ENCODE measurements at regions not wholly inside any gene's neighbourhood (a gene's known extent, or its start where the extent isn't known, plus 50 kb on each side); places are given as distances from the start of the nearest gene placed in this dataset.
A peak's percentile ranks its signal among the peaks of the same experiment; 100 is the strongest.

DNA sequence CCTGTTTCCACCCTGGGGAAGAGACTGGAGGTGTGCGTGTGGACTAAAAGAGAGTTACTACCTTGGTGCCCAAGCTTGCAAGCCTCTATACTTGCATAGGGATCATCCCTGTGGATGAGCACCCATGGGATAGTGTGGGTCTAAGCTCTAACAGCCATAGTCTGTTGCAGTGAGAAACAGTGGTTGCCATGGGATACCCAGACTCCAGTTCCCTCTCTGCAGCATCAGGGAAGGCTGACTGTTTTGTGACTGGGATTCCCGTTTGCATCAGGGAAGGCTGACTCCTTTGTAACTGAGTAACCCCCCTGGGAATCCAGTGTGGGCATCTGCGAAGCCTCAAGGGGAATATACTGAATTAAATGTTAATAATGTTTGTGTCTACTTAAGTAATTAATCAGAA is 196.1 kb downstream of the ZNF621 start:
- no peaks in the 10 kb centered on the region for H3K4me1 ChIP-seq (ENCODE audit: insufficient read depth, low read length)
- H2AFZ ChIP-seq (ENCODE audit: low read depth, low read length) = no peak overlapping the region
- Mint-ChIP-seq H3K27me3 (ENCODE audit: low read depth, unreplicated experiment) (peaks cover 20% of the 10 kb centered on the region), H3K36me3 (ENCODE audit: low read depth, unreplicated experiment) (peaks cover 2% of the 10 kb centered on the region), H3K4me3 (ENCODE audit: unreplicated experiment) (no peak overlapping the region), H3K4me1 (ENCODE audit: low read depth, unreplicated experiment) (peaks cover 9% of the 10 kb centered on the region), H3K9me3 (ENCODE audit: unreplicated experiment) (peaks cover 1% of the 10 kb centered on the region), H3K27ac (ENCODE audit: unreplicated experiment) (peak overlapping the region; percentile 2)
- no peaks in the 10 kb centered on the region for H4K20me1 ChIP-seq (ENCODE audit: insufficient read depth, low read length)
- H3K9me3 ChIP-seq (ENCODE audit: insufficient read depth, low read depth, low read length) = no peaks in the 10 kb centered on the region
- H3K27ac ChIP-seq (ENCODE audit: low read depth, low read length) = no peak overlapping the region
- H3K36me3 ChIP-seq (ENCODE audit: insufficient read depth, low read length) = no peaks in the 10 kb centered on the region
- H3K9ac ChIP-seq (ENCODE audit: low read length) = no peak overlapping the region
- H3K79me2 ChIP-seq (ENCODE audit: insufficient read depth, low read length) = no peaks in the 10 kb centered on the region
- H3K4me3 ChIP-seq (ENCODE audit: insufficient read depth, low read depth, low read length) = no peak overlapping the region
- no peak overlapping the region for H3K4me2 ChIP-seq (ENCODE audit: low read length)
- H3K27me3 ChIP-seq (ENCODE audit: insufficient read depth, low read length) = no peaks in the 10 kb centered on the region
- DNase-seq (ENCODE audit: low read depth) = no peak
- TF ChIP-seq, protein P1, sequence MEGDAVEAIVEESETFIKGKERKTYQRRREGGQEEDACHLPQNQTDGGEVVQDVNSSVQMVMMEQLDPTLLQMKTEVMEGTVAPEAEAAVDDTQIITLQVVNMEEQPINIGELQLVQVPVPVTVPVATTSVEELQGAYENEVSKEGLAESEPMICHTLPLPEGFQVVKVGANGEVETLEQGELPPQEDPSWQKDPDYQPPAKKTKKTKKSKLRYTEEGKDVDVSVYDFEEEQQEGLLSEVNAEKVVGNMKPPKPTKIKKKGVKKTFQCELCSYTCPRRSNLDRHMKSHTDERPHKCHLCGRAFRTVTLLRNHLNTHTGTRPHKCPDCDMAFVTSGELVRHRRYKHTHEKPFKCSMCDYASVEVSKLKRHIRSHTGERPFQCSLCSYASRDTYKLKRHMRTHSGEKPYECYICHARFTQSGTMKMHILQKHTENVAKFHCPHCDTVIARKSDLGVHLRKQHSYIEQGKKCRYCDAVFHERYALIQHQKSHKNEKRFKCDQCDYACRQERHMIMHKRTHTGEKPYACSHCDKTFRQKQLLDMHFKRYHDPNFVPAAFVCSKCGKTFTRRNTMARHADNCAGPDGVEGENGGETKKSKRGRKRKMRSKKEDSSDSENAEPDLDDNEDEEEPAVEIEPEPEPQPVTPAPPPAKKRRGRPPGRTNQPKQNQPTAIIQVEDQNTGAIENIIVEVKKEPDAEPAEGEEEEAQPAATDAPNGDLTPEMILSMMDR (IDR thresholded peaks at IDR 0.05; ENCODE audit: insufficient read depth, low read depth, low read length) = no peak
- no peak for FAIRE-seq

DNA sequence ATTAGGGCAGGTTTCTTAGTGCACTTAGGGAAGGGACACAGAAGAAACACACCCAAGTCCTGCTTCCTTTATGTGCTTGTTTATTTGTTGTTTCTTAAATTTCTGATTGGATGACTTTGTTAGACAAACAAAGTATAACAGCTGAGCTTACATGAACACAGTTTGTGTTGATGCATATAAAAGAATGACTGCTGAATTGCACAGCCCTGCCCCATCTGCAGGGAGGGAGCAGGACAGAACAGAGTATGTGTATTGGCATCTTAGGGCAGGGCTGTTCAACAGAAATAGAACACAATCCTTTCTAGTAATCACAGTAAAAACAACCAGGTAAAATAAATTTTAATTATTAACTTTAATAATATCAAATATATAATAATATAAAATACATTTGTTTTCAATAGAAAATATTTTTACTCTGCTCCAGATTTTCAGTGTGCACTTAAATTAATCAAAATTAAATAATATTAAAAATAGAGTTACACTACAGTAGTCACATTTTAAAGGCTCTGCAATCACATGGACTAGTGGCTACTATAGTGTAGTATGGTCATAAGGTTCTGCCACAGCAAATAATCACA is 198.4 kb downstream of the ZNF621 start:
- no peak overlapping the region for H3K4me2 ChIP-seq (ENCODE audit: low read length)
- Mint-ChIP-seq H3K4me3 (ENCODE audit: unreplicated experiment) (no peak overlapping the region), H3K9me3 (ENCODE audit: unreplicated experiment) (peaks cover 1% of the 10 kb centered on the region), H3K27ac (ENCODE audit: unreplicated experiment) (no peak overlapping the region), H3K4me1 (ENCODE audit: low read depth, unreplicated experiment) (peaks cover under 1% of the 10 kb centered on the region), H3K36me3 (ENCODE audit: low read depth, unreplicated experiment) (peaks cover 2% of the 10 kb centered on the region), H3K27me3 (ENCODE audit: low read depth, unreplicated experiment) (peaks cover 20% of the 10 kb centered on the region)
- H3K27ac ChIP-seq (ENCODE audit: low read depth, low read length) = no peak overlapping the region
- no peak overlapping the region for H3K4me3 ChIP-seq (ENCODE audit: insufficient read depth, low read depth, low read length)
- H4K20me1 ChIP-seq (ENCODE audit: insufficient read depth, low read length) = no peaks in the 10 kb centered on the region
- DNase-seq (ENCODE audit: low read depth) (no peak), FAIRE-seq (no peak)
- H2AFZ ChIP-seq (ENCODE audit: low read depth, low read length) = no peak overlapping the region
- TF ChIP-seq, protein P1 (IDR thresholded peaks at IDR 0.05; ENCODE audit: insufficient read depth, low read depth, low read length) = no peak
- TF ChIP-seq EZH2 (IDR thresholded peaks at IDR 0.05; ENCODE audit: insufficient read depth, low read length) = no peak
- H3K79me2 ChIP-seq (ENCODE audit: insufficient read depth, low read length) = no peaks in the 10 kb centered on the region
- H3K9me3 ChIP-seq (ENCODE audit: insufficient read depth, low read depth, low read length) = no peaks in the 10 kb centered on the region
- no peaks in the 10 kb centered on the region for H3K36me3 ChIP-seq (ENCODE audit: insufficient read depth, low read length)
- H3K27me3 ChIP-seq (ENCODE audit: insufficient read depth, low read length) = no peaks in the 10 kb centered on the region
- H3K9ac ChIP-seq (ENCODE audit: low read length) = no peak overlapping the region
- no peaks in the 10 kb centered on the region for H3K4me1 ChIP-seq (ENCODE audit: insufficient read depth, low read length)

GRCh38 chr3:40725031-40725430 is 200.3 kb downstream of the ZNF621 start:
- Histone ChIP-seq H3K4me2 (ENCODE audit: low read length) (no peak overlapping the region), H3K36me3 (ENCODE audit: insufficient read depth, low read length) (no peaks in the 10 kb centered on the region), H3K79me2 (ENCODE audit: insufficient read depth, low read length) (no peaks in the 10 kb centered on the region), H2AFZ (ENCODE audit: low read depth, low read length) (no peak overlapping the region), H3K27ac (ENCODE audit: low read depth, low read length) (no peak overlapping the region), H3K4me1 (ENCODE audit: insufficient read depth, low read length) (no peaks in the 10 kb centered on the region), H3K27me3 (ENCODE audit: insufficient read depth, low read length) (no peaks in the 10 kb centered on the region), H3K9ac (ENCODE audit: low read length) (no peak overlapping the region), H3K9me3 (ENCODE audit: insufficient read depth, low read depth, low read length) (no peaks in the 10 kb centered on the region), H3K4me3 (ENCODE audit: insufficient read depth, low read depth, low read length) (no peak overlapping the region), H4K20me1 (ENCODE audit: insufficient read depth, low read length) (no peaks in the 10 kb centered on the region)
- H3K27me3 Mint-ChIP-seq (ENCODE audit: low read depth, unreplicated experiment) = peaks cover 20% of the 10 kb centered on the region
- FAIRE-seq (no peak), DNase-seq (ENCODE audit: low read depth) (no peak)
- H3K36me3 Mint-ChIP-seq (ENCODE audit: low read depth, unreplicated experiment) = peaks cover 2% of the 10 kb centered on the region
- no peak overlapping the region for H3K4me3 Mint-ChIP-seq (ENCODE audit: unreplicated experiment)
- H3K27ac Mint-ChIP-seq (ENCODE audit: unreplicated experiment) = no peak overlapping the region
- H3K9me3 Mint-ChIP-seq (ENCODE audit: unreplicated experiment) = peaks cover 15% of the 10 kb centered on the region
- TF ChIP-seq EZH2 (IDR thresholded peaks at IDR 0.05; ENCODE audit: insufficient read depth, low read length) = no peak
- TF ChIP-seq, protein P1 (IDR thresholded peaks at IDR 0.05; ENCODE audit: insufficient read depth, low read depth, low read length) = no peak
- no peaks in the 10 kb centered on the region for H3K4me1 Mint-ChIP-seq (ENCODE audit: low read depth, unreplicated experiment)
